Renal pelvis (tissue), 1 donor: ENCODE measurements at regions not wholly inside any gene's neighbourhood (a gene's known extent, or its start where the extent isn't known, plus 50 kb on each side); places are given as distances from the start of the nearest gene placed in this dataset.
A peak's percentile ranks its signal among the peaks of the same experiment; 100 is the strongest.

ENCODE experiments used
- DNase-seq: peaks from one replicate; pipeline ENCODE4 v3.0.0-alpha.2; 2013

GRCh38 chr1:221847676-221848075, 105.8 kb upstream of the DUSP10 start:
- no peak for DNase-seq

GRCh38 chr1:221845650-221846371, 103.9 kb upstream of the DUSP10 start:
- DNase-seq: no peak

- DNase-seq: no peak
These were observed 100.1 kb upstream of the DUSP10 start for GRCh38 chr1:221841983-221842335.

GRCh38 chr1:221841251-221841982, 99.5 kb upstream of the DUSP10 start:
- DNase-seq: no peak

- DNase-seq: no peak
These were observed 98.8 kb upstream of the DUSP10 start for GRCh38 chr1:221840511-221841243.

- no peak for DNase-seq
These were observed 98.0 kb upstream of the DUSP10 start for GRCh38 chr1:221839782-221840395.

- no peak for DNase-seq
These were observed 97.4 kb upstream of the DUSP10 start for GRCh38 chr1:221839321-221839720.

- no peak for DNase-seq
These were observed 96.0 kb upstream of the DUSP10 start for GRCh38 chr1:221837896-221838295.

- DNase-seq: no peak
These were observed 93.0 kb upstream of the DUSP10 start for GRCh38 chr1:221834698-221835513.

- peak; percentile 4 for DNase-seq
These were observed 90.7 kb upstream of the DUSP10 start for GRCh38 chr1:221832617-221833016.

- DNase-seq: peak; percentile 20
These were observed 90.3 kb upstream of the DUSP10 start for GRCh38 chr1:221832151-221832550.

- DNase-seq: no peak
These were observed 87.6 kb upstream of the DUSP10 start for GRCh38 chr1:221829327-221830015.

- no peak for DNase-seq
These were observed 85.4 kb upstream of the DUSP10 start for GRCh38 chr1:221827307-221827642.

- no peak for DNase-seq
These were observed 83.0 kb upstream of the DUSP10 start for GRCh38 chr1:221824909-221825308.

- no peak for DNase-seq
These were observed 82.1 kb upstream of the DUSP10 start for GRCh38 chr1:221824025-221824424.

- no peak for DNase-seq
These were observed 81.7 kb upstream of the DUSP10 start for GRCh38 chr1:221823561-221823960.

GRCh38 chr1:221823149-221823548, 81.3 kb upstream of the DUSP10 start:
- no peak for DNase-seq

- DNase-seq: no peak
These were observed 80.7 kb upstream of the DUSP10 start for GRCh38 chr1:221822591-221822990.

- DNase-seq: no peak
These were observed 75.0 kb upstream of the DUSP10 start for GRCh38 chr1:221816899-221817298.

- no peak for DNase-seq
These were observed 73.8 kb upstream of the DUSP10 start for GRCh38 chr1:221815660-221816059.

GRCh38 chr1:221813887-221814286, 72.0 kb upstream of the DUSP10 start:
- no peak for DNase-seq
